Fibroblast of mammary gland (primary cell): ENCODE measurements at regions not wholly inside any gene's neighbourhood (a gene's known extent, or its start where the extent isn't known, plus 50 kb on each side); places are given as distances from the start of the nearest gene placed in this dataset.

Experiments
- DNase-seq: peaks from one replicate; pipeline ENCODE4 v3.0.0-alpha.2; 2010; ENCODE audit warnings: low read depth
- H3K4me3 ChIP-seq: 2 replicates; pipeline ENCODE4 v1.5.1; 2011; ENCODE audit warnings: low read depth, mild to moderate bottlenecking, low read length, moderate library complexity; ENCODE audit not compliant: control insufficient read depth
- TF ChIP-seq, protein P1 (sequence below): conservative IDR thresholded peaks from 2 replicates; pipeline ENCODE4 v1.5.1; 2011; ENCODE audit warnings: low read depth, low read length, inconsistent platforms; ENCODE audit not compliant: control insufficient read depth, insufficient read depth

DNA sequence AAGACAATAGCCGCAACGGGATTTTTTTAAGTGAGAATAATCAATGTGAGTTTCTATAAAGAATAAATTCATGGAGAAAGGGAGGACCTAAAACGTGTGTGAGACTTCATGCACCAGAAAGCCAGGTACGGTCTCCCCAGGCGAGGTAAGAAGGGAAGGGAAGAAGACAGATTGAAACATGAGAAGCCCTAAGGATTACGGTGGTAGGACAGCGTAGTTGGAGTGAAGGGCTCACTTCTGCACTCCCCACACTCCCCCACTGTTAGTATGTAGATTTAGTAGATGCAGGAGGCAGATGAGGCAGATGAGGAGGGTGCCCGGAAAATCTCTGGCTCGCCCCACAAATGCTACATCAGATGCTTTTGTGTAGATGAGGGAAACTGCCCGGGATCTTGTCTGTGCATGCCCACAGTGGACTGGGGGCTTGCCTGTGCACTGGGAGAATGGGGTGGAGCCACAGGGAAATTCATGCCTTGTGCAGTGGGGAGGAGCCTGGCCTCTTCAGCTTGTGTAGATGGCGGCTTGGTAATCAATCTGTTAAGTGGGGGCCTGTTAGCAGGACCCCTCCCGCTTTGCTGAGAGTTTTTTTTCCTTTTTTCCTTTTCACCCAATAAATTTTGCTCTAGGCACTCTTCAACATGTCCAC is 1544.5 kb upstream of the TENM3 start:
- no peak for DNase-seq
- no peak overlapping the region for H3K4me3 ChIP-seq
- TF ChIP-seq, protein P1, sequence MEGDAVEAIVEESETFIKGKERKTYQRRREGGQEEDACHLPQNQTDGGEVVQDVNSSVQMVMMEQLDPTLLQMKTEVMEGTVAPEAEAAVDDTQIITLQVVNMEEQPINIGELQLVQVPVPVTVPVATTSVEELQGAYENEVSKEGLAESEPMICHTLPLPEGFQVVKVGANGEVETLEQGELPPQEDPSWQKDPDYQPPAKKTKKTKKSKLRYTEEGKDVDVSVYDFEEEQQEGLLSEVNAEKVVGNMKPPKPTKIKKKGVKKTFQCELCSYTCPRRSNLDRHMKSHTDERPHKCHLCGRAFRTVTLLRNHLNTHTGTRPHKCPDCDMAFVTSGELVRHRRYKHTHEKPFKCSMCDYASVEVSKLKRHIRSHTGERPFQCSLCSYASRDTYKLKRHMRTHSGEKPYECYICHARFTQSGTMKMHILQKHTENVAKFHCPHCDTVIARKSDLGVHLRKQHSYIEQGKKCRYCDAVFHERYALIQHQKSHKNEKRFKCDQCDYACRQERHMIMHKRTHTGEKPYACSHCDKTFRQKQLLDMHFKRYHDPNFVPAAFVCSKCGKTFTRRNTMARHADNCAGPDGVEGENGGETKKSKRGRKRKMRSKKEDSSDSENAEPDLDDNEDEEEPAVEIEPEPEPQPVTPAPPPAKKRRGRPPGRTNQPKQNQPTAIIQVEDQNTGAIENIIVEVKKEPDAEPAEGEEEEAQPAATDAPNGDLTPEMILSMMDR: no peak

DNA sequence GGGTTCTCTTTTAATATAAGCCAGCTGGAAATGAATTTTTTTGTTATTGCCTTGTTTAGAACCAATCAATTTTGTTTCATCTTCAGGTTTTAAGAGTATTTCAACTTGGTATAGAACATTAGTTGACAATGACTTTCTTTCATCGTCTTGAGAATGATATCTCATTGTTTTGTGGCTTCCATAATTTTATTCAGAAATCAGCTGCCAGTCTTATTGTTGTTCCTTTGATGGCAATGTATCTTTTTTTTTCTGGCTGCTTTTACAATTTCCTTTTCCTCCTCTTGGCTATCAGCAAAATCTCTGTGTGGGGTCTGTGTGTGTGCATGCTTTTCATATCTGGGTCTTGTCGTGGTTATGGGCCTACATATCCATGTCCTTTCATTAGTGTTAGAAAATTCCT is 1536.4 kb upstream of the TENM3 start:
- no peak overlapping the region for H3K4me3 ChIP-seq
- no peak for DNase-seq
- TF ChIP-seq, protein P1: no peak

- no peak overlapping the region for H3K4me3 ChIP-seq
- DNase-seq: no peak
- TF ChIP-seq, protein P1: no peak
These were observed 1532.4 kb upstream of the TENM3 start for GRCh38 chr4:180710628-180711337.

DNA sequence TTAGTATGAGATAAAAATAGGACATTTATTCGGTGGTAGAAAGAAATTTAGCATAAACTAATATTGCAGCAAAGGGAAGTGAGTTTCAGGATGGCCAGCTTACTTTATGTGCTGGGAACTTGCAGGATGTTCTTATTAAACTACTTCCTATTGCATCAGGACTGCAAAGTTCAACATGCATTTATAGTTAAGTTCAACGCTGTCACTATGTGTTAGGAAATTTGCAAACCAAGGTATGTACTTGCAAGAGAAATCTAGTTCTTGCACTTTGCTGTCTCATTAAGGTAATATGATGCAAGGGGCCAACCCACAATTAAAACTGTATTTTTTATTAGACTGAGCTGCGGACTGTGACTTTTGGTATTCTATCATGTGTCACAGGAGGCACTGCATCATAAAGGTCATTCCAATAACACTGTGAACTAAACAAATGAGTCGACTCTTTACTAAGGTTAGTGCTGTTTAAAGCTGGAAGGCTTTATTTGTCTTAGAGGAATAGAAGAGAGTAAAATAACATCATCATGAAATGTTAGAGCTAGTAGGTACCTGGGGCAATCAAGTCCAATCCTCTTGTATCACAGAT is 1525.7 kb upstream of the TENM3 start:
- no peak overlapping the region for H3K4me3 ChIP-seq
- TF ChIP-seq, protein P1: no peak
- DNase-seq: no peak

GRCh38 chr4:180721356-180721755 is 1521.8 kb upstream of the TENM3 start:
- H3K4me3 ChIP-seq: no peak overlapping the region
- TF ChIP-seq, protein P1: no peak
- no peak for DNase-seq

DNA sequence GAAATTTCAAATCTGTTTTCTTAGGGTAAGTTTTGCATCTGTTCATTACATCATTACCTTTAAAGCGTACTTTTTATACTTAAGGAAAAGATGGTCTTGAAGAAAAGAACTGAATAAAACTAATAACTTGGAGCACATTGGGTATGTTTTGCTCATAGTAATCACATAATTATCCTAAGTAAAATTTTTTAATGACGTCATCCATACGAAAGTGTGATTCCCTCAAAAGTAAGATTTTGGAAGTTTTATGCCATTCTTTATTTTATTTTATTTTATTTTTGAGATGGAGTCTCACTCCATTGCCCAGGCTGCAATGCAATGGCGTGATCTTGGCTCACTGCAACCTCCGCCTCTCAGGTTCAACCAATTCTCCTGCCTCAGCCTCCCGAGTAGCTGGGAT is 1516.6 kb upstream of the TENM3 start:
- no peak for DNase-seq
- H3K4me3 ChIP-seq: no peak overlapping the region
- TF ChIP-seq, protein P1: no peak

- H3K4me3 ChIP-seq: no peak overlapping the region
- TF ChIP-seq, protein P1: no peak
- DNase-seq: no peak
These were observed 1515.7 kb upstream of the TENM3 start for GRCh38 chr4:180727478-180727877.
